SK-N-SH treated with all-trans-retinoic acid at 6 μM for 48 hours (cell line): ENCODE measurements at regions not wholly inside any gene's neighbourhood (a gene's known extent, or its start where the extent isn't known, plus 50 kb on each side); places are given as distances from the start of the nearest gene placed in this dataset.

Experiments used
- CSDC2 ChIP-seq: fragments of 250-450 bp; sonication (Bioruptor Pico); IDR thresholded peaks from 2 replicates; pipeline ENCODE4 v1.5.0; 2020; ENCODE audit warnings: mild to moderate bottlenecking, moderate library complexity
- ESRRG ChIP-seq: fragments of 250-450 bp; sonication (Bioruptor Pico); IDR thresholded peaks from 2 replicates; pipeline ENCODE4 v1.6.1; 2021; ENCODE audit warnings: mild to moderate bottlenecking
- ISL1 ChIP-seq: fragments of 250-450 bp; sonication (Bioruptor Pico); IDR thresholded peaks from 2 replicates; pipeline ENCODE4 v2.1.2; 2022; ENCODE audit warnings: mild to moderate bottlenecking, moderate library complexity
- RARB ChIP-seq: fragments of 250-450 bp; sonication (Bioruptor Pico); IDR thresholded peaks from 2 replicates; pipeline ENCODE4 v1.8.0; 2021; ENCODE audit warnings: mild to moderate bottlenecking, moderate library complexity
- TF ChIP-seq, protein P1 (sequence below): fragments of 250-450 bp; sonication (Bioruptor Pico); IDR thresholded peaks from 2 replicates; pipeline ENCODE4 v1.8.0; 2020; ENCODE audit warnings: mild to moderate bottlenecking, moderate library complexity, borderline replicate concordance

DNA sequence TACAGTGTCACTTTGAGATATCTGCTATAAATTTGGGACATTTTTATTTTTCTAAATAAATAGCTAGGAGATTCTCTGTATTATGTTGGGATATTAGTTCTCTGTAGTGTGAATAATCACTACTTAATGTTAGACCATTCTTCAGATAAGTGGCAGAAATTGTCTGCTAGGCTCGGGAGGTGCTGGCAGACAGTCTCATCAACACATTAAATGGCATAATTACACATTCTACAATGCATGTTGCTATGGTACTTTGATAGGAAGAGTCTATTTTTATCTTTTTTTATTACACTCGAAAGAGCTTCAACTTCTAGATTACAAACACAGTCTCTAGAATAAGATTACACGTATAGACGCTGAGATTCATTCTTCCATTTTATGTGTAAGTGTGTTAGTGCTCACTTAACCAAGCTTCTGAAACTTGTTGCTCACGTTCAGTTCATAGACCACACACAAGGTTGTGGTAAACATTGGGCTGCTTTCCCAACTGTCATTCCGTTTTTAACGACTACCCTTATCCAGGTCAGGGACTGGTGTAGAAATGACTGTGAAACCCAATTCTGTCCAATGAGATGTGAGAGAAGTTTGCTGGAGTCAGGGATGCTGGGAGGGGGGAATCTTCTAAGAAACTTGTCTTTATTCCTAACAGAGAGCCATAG lies 78.6 kb downstream of the TPBG start:
- TF ChIP-seq ESRRG (no peak), ISL1 (CRISPR knock-in tag) (no peak), CSDC2 (CRISPR knock-in tag) (no peak), RARB (CRISPR knock-in tag) (no peak)
- TF ChIP-seq, protein P1, sequence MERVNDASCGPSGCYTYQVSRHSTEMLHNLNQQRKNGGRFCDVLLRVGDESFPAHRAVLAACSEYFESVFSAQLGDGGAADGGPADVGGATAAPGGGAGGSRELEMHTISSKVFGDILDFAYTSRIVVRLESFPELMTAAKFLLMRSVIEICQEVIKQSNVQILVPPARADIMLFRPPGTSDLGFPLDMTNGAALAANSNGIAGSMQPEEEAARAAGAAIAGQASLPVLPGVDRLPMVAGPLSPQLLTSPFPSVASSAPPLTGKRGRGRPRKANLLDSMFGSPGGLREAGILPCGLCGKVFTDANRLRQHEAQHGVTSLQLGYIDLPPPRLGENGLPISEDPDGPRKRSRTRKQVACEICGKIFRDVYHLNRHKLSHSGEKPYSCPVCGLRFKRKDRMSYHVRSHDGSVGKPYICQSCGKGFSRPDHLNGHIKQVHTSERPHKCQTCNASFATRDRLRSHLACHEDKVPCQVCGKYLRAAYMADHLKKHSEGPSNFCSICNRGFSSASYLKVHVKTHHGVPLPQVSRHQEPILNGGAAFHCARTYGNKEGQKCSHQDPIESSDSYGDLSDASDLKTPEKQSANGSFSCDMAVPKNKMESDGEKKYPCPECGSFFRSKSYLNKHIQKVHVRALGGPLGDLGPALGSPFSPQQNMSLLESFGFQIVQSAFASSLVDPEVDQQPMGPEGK (CRISPR knock-in tag), result no peak
